ENCODE measurements at regions not wholly inside any gene's neighbourhood (a gene's known extent, or its start where the extent isn't known, plus 50 kb on each side); places are given as distances from the start of the nearest gene placed in this dataset.

DNA sequence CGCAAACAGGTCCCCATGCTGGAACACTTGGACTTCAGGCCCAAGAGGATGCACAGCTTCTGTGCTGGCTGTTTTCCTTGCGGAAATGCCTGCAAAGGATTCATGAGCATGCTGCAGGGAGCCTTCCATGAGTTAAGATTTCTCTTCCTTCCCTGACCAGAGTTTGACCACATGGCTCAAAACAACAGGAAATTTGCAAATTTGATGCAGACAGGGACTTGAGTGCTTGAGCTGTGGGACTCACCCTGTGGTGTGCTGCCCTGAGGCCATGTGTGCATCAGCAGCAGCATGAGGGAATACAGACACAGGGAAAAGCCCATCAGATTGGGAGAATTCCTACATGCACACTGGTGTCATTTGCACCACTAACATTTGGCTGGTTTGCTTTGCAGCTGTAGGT is 195.4 kb downstream of the CDC14C start:
- TF ChIP-seq, protein P1, sequence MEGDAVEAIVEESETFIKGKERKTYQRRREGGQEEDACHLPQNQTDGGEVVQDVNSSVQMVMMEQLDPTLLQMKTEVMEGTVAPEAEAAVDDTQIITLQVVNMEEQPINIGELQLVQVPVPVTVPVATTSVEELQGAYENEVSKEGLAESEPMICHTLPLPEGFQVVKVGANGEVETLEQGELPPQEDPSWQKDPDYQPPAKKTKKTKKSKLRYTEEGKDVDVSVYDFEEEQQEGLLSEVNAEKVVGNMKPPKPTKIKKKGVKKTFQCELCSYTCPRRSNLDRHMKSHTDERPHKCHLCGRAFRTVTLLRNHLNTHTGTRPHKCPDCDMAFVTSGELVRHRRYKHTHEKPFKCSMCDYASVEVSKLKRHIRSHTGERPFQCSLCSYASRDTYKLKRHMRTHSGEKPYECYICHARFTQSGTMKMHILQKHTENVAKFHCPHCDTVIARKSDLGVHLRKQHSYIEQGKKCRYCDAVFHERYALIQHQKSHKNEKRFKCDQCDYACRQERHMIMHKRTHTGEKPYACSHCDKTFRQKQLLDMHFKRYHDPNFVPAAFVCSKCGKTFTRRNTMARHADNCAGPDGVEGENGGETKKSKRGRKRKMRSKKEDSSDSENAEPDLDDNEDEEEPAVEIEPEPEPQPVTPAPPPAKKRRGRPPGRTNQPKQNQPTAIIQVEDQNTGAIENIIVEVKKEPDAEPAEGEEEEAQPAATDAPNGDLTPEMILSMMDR (IDR thresholded peaks at IDR 0.05), result no peak
- TF ChIP-seq SP1 (CRISPR knock-in tag; conservative IDR thresholded peaks at IDR 0.05), result no peak
- no peak for TF ChIP-seq SMAD4 (CRISPR knock-in tag; IDR thresholded peaks at IDR 0.05)
- TF ChIP-seq, protein P2, sequence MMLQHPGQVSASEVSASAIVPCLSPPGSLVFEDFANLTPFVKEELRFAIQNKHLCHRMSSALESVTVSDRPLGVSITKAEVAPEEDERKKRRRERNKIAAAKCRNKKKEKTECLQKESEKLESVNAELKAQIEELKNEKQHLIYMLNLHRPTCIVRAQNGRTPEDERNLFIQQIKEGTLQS (CRISPR knock-in tag; conservative IDR thresholded peaks at IDR 0.05), result no peak
- no peak for TF ChIP-seq TCF7 (CRISPR knock-in tag; IDR thresholded peaks at IDR 0.05; ENCODE audit: low read depth)
- TF ChIP-seq TEAD4 (CRISPR knock-in tag; IDR thresholded peaks at IDR 0.05), result no peak
